HG02870 (cell line): ENCODE measurements at regions not wholly inside any gene's neighbourhood (a gene's known extent, or its start where the extent isn't known, plus 50 kb on each side); places are given as distances from the start of the nearest gene placed in this dataset.

Experiments used
- ATAC-seq: cut with Tn5 transposase; IDR thresholded peaks from one replicate; pipeline ENCODE4 v1.9.1; 2021; ENCODE audit warnings: mild to moderate bottlenecking, moderate library complexity; ENCODE audit not compliant: unreplicated experiment

DNA sequence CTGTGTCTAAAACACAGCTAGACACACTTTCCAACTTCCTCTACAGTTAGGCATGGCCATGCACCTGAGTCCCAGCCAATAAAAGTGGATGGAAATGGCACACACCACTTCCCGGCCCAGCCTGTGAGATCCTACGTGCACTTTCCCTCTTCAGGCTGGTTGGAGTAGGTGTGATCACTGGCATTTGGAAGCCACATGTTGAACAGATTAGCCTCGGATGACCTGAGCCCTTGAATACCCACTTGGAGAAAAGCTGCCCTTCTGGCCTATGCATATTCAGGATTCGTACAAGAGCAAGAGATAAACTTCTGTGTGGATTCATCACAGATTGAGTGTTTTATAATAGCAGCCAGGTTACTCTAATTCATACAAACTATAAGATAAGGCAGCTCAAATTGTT lies 359.0 kb upstream of the SLC30A5 start:
- no peak for ATAC-seq

GRCh38 chr5:68738236-68738635 lies 355.6 kb upstream of the SLC30A5 start:
- ATAC-seq, result no peak

DNA sequence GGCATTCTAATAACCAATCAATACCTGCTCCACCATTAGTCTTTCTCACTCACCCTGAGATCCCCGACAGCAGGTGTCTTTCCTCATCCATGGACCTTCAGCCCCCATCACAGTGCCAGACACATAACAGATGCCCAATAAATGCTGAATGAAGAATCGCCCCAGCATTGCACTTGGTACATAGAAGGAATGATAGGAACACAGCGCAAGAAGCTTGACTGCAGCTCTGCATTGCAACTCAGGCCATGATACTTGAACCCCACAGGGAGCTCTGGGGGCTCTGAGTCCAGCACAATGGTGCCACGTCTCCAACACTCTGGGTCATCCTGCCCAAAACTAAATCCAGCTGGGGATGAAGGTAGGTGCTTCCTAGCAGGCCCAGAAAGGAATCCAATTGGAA lies 355.0 kb upstream of the SLC30A5 start:
- ATAC-seq, result no peak

GRCh38 chr5:68739752-68740151 lies 354.1 kb upstream of the SLC30A5 start:
- ATAC-seq, result peak; percentile 90

DNA sequence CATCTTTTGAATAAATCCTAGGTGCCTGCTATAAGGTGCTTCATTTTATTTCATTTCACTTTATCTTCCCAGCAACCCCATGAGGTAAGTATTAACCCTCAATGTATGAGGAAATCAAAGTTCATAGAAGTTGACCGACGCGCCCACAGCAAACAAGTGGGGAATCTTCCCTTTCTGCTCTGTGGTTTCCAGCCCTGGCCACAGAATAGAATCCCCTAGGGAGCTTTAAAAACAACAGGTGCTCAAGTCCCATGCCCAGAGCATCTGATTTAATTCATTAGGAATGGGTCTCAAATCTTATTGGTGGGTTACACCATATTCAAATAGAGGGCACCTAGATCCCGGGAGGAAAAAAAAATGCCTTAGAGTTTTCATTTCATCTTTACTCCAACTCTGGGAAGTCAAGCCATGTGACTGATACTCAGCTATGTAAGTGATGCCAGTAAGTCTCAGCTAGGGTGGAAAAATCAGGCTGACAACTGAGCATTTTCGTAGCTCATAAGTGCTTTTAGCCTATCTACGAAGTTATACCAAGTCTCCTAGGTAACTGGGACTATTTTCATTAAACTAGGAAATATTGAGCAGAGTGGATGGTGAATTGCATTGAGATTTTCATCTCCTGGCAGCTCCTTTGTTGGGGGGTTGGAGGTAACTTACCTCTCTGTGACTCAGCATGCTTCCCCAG lies 353.4 kb upstream of the SLC30A5 start:
- ATAC-seq, result peak; percentile 49

- no peak for ATAC-seq
Measured at GRCh38 chr5:68744206-68744605, 349.6 kb upstream of the SLC30A5 start.

GRCh38 chr5:68745448-68745847 lies 348.4 kb upstream of the SLC30A5 start:
- ATAC-seq, result no peak

- ATAC-seq, result no peak
Measured at GRCh38 chr5:68746220-68746619, 347.6 kb upstream of the SLC30A5 start.

- no peak for ATAC-seq
Measured at GRCh38 chr5:68746643-68747420, 347.0 kb upstream of the SLC30A5 start.

DNA sequence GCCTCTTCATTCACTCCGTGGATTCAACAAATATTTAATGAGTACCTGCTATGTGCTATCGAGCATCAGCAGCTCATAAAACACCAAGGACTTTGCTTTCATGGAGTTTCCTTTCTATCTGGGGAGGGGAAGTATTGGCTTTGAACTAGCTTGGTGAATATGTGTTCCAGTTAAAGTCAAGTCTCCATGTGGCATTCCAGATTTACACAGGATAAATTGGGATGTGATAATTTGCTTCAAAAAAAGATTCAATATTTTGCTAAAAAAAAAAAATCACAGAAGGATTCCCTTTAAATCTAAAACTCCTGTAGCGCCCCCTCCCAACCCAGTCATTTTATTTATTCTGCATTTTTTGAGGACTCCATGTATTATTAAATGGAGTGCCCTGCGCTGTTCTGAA lies 346.3 kb upstream of the SLC30A5 start:
- no peak for ATAC-seq

DNA sequence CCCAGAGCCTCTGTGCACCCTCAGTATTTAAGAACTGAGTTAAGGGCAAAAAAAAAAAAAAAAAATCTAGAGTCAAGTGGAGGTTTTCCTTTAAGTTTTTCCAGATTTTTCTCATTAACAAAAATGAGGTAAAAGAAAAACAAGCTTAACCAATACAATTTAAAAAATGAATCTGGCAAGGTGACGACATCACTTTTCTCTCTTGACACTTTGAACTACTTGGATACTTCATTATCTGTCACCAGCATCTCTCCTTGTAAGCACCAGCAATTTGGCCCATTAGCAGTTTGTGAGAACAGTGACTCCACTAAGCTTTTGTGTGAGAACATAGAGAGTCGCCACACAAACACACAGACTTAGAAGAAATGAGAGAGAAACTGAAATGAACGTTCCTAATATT lies 345.7 kb upstream of the SLC30A5 start:
- ATAC-seq, result no peak

GRCh38 chr5:68749077-68749476 lies 344.7 kb upstream of the SLC30A5 start:
- ATAC-seq, result no peak

DNA sequence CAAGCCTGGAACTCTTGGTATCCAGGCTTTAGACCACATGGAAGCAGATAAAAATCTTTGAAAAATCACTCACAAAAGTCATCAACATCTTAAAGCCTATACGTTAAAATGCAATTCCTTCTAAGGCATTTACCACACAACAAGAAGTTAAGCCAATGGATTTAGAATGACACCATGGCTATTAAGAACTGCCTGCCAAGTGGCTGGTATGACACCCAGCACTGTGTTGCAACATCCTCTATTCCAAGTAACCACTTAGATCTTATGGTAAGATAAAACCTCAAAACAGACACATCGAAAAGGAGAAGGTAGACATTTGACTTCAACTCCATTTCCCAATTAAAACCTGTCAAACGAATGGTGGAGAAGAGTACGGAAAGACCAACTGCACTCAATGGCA lies 344.2 kb upstream of the SLC30A5 start:
- ATAC-seq, result no peak

DNA sequence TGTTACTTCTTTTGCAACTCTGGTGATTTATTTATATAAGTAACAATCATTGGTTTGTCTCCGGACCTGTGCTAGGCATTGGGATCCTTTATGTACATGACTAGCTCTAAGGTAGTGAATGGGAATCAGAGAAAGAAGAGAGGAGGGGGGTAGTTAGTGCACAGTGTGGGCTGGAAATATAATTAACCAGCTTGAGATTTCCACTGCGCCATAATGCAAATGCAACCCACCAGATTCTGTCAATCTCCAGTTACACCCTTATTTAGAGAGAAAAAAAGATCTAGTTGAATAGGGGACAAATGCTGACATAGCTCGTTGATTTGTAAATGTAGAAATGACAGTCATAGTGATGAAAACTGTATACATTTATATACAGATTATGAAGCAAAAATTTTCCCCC lies 342.2 kb upstream of the SLC30A5 start:
- no peak for ATAC-seq

DNA sequence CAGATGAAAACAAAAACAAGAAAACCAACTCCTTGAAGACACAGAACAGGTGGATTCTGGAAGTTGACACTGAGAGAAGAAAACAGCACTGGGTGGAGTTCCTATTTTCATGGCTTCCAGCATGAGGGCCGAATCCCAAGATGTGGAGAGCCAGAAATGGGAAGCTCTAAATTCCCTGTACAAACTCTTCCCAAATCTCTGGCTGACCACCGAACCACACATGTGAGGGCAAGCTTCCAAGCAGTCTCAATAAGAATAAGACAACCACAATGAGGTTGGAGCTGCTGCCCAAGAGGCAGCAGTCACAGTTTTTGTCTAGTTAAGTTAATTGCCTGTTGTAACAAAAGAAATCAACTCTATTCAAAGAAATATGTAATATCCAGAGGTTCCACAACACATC lies 339.3 kb upstream of the SLC30A5 start:
- ATAC-seq, result no peak

GRCh38 chr5:68755293-68755692 lies 338.5 kb upstream of the SLC30A5 start:
- no peak for ATAC-seq

- no peak for ATAC-seq
Measured at GRCh38 chr5:68757006-68757405, 336.8 kb upstream of the SLC30A5 start.

GRCh38 chr5:68757626-68758212 lies 336.1 kb upstream of the SLC30A5 start:
- ATAC-seq, result no peak

GRCh38 chr5:68759593-68759992 lies 334.2 kb upstream of the SLC30A5 start:
- ATAC-seq, result no peak

DNA sequence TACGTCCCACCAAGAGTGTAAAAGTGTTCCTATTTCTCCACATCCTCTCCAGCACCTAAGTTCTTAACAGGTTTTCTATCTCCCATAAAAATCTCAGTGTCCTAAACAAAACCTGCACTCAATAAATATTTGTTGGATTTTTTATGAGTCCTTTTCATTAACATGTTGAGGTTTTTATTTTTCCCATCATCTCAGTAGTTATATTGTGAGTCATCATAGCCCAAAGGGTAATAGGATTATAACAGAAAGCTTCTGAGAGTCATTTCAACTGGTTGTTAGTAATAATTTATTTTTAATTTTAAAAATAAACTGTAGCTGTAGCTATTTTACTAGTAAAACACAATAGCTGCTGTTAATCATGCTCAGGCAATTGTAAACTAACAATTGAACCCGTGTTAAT lies 331.6 kb upstream of the SLC30A5 start:
- no peak for ATAC-seq

GRCh38 chr5:68766952-68767464 lies 326.8 kb upstream of the SLC30A5 start:
- ATAC-seq, result no peak

GRCh38 chr5:68770551-68770950 lies 323.3 kb upstream of the SLC30A5 start:
- ATAC-seq, result no peak
